Skeletal muscle tissue (tissue), 3 donors: ENCODE measurements at regions not wholly inside any gene's neighbourhood (a gene's known extent, or its start where the extent isn't known, plus 50 kb on each side); places are given as distances from the start of the nearest gene placed in this dataset.
"Not testable (repeated sequence)": the region's sequence is repeated elsewhere in the genome, so short reads cannot be mapped to it uniquely, and the experiment has no call there.

Experiments used
- H3K27ac ChIP-seq: one replicate; pipeline ENCODE4 v1.7.0; 2013; ENCODE audit warnings: mild to moderate bottlenecking, low read depth, low read length, inconsistent platforms
- H3K27me3 ChIP-seq, 3 donors: one replicate each; pipeline ENCODE4 v1.7.0; 2013; ENCODE audit warnings: low read length in 3 of 3; ENCODE audit not compliant: control insufficient read depth in 3 of 3, insufficient read depth in 3 of 3
- H3K36me3 ChIP-seq, 3 donors: one replicate each; pipeline ENCODE4 v1.7.0; 2013; ENCODE audit warnings: low read length in 3 of 3; ENCODE audit not compliant: control insufficient read depth in 3 of 3, insufficient read depth in 3 of 3
- H3K4me1 ChIP-seq, 3 donors: one replicate each; pipeline ENCODE4 v1.7.0; 2013; ENCODE audit warnings: low read length in 3 of 3, mild to moderate bottlenecking in 3 of 3; ENCODE audit not compliant: control insufficient read depth in 3 of 3, insufficient read depth in 3 of 3
- H3K4me3 ChIP-seq, 3 donors: one replicate each; pipeline ENCODE4 v1.7.0; 2013; ENCODE audit warnings: low read length in 3 of 3
- H3K9ac ChIP-seq, 3 donors: one replicate each; pipeline ENCODE4 v1.7.0; 2013; ENCODE audit warnings: low read length in 3 of 3, mild to moderate bottlenecking in 3 of 3, moderate library complexity in 2 of 3, low read depth in 1 of 3
- H3K9me3 ChIP-seq, 3 donors: one replicate each; pipeline ENCODE4 v1.7.0; 2013; ENCODE audit warnings: low read length in 3 of 3; ENCODE audit not compliant: control insufficient read depth in 3 of 3
- donor health status: Osteomylitis.

- peaks cover 0 to 3% (median 0%) of the 10 kb centered on the region in 3 donors for H3K4me1 ChIP-seq
- no peak overlapping the region for H3K27ac ChIP-seq
- no peak overlapping the region for H3K4me3 ChIP-seq
- no peak overlapping the region for H3K9ac ChIP-seq
- H3K36me3 ChIP-seq: no peaks in the 10 kb centered on the region
- H3K9me3 ChIP-seq: no peaks in the 10 kb centered on the region
- no peaks in the 10 kb centered on the region for H3K27me3 ChIP-seq
Observed at GRCh38 chr5:157971571-157972216, 112.7 kb upstream of the CLINT1 start.

- not testable (repeated sequence) for H3K36me3 ChIP-seq, H3K27ac ChIP-seq, H3K4me3 ChIP-seq, H3K4me1 ChIP-seq, H3K9ac ChIP-seq, H3K9me3 ChIP-seq, H3K27me3 ChIP-seq
Observed at GRCh38 chr5:157968570-157968969, 109.6 kb upstream of the CLINT1 start.

GRCh38 chr5:157965989-157966388 lies 107.0 kb upstream of the CLINT1 start:
- no peaks in the 10 kb centered on the region for H3K9me3 ChIP-seq
- H3K36me3 ChIP-seq: no peaks in the 10 kb centered on the region
- H3K27me3 ChIP-seq: no peaks in the 10 kb centered on the region
- H3K4me1 ChIP-seq: no peaks in the 10 kb centered on the region
- no peak overlapping the region for H3K27ac ChIP-seq
- no peak overlapping the region for H3K4me3 ChIP-seq
- no peak overlapping the region for H3K9ac ChIP-seq

- Histone ChIP-seq H3K36me3 (no peaks in the 10 kb centered on the region), H3K9ac (no peak overlapping the region), H3K9me3 (no peaks in the 10 kb centered on the region), H3K4me3 (no peak overlapping the region), H3K4me1 (no peaks in the 10 kb centered on the region), H3K27ac (no peak overlapping the region), H3K27me3 (no peaks in the 10 kb centered on the region)
Observed at GRCh38 chr5:157965040-157965678, 106.2 kb upstream of the CLINT1 start.

GRCh38 chr5:157963761-157964160 lies 104.8 kb upstream of the CLINT1 start:
- H3K36me3 ChIP-seq: no peaks in the 10 kb centered on the region
- H3K27ac ChIP-seq: no peak overlapping the region
- H3K9me3 ChIP-seq: no peaks in the 10 kb centered on the region
- no peaks in the 10 kb centered on the region for H3K27me3 ChIP-seq
- no peaks in the 10 kb centered on the region for H3K4me1 ChIP-seq
- H3K9ac ChIP-seq: no peak overlapping the region
- H3K4me3 ChIP-seq: no peak overlapping the region

- Histone ChIP-seq H3K4me3 (no peak overlapping the region), H3K4me1 (no peaks in the 10 kb centered on the region), H3K36me3 (no peaks in the 10 kb centered on the region), H3K9ac (no peak overlapping the region), H3K9me3 (no peaks in the 10 kb centered on the region), H3K27ac (no peak overlapping the region), H3K27me3 (no peaks in the 10 kb centered on the region)
Observed at GRCh38 chr5:157963244-157963643, 104.3 kb upstream of the CLINT1 start.

- H3K36me3 ChIP-seq, H3K27me3 ChIP-seq, H3K9ac ChIP-seq, H3K4me3 ChIP-seq, H3K27ac ChIP-seq, H3K4me1 ChIP-seq, H3K9me3 ChIP-seq: not testable (repeated sequence)
Observed at GRCh38 chr5:157962686-157963085, 103.7 kb upstream of the CLINT1 start.

GRCh38 chr5:157961896-157962590 lies 103.1 kb upstream of the CLINT1 start:
- H3K36me3 ChIP-seq: no peaks in the 10 kb centered on the region
- H3K4me3 ChIP-seq: no peak overlapping the region
- no peaks in the 10 kb centered on the region for H3K4me1 ChIP-seq
- no peak overlapping the region for H3K27ac ChIP-seq
- no peaks in the 10 kb centered on the region for H3K27me3 ChIP-seq
- no peak overlapping the region for H3K9ac ChIP-seq
- H3K9me3 ChIP-seq: no peaks in the 10 kb centered on the region

- Histone ChIP-seq H3K4me1 (no peaks in the 10 kb centered on the region), H3K36me3 (no peaks in the 10 kb centered on the region), H3K9me3 (no peaks in the 10 kb centered on the region), H3K27me3 (no peaks in the 10 kb centered on the region), H3K27ac (no peak overlapping the region), H3K9ac (no peak overlapping the region), H3K4me3 (no peak overlapping the region)
Observed at GRCh38 chr5:157961176-157961575, 102.2 kb upstream of the CLINT1 start.

GRCh38 chr5:157959370-157959769 lies 100.4 kb upstream of the CLINT1 start:
- H3K4me1 ChIP-seq: no peaks in the 10 kb centered on the region

More at GRCh38 chr5:157959370-157959769, 100.4 kb upstream of the CLINT1 start:
- no peak overlapping the region for H3K9ac ChIP-seq
- H3K4me3 ChIP-seq: no peak overlapping the region
- no peaks in the 10 kb centered on the region for H3K9me3 ChIP-seq
- no peak overlapping the region for H3K27ac ChIP-seq
- H3K27me3 ChIP-seq: no peaks in the 10 kb centered on the region
- no peaks in the 10 kb centered on the region for H3K36me3 ChIP-seq
